MV-4-11 (cell line): ENCODE measurements at regions not wholly inside any gene's neighbourhood (a gene's known extent, or its start where the extent isn't known, plus 50 kb on each side); places are given as distances from the start of the nearest gene placed in this dataset.

ENCODE experiments used
- DNase-seq: peaks from one replicate; lab custom pipeline; 2025; lab: John Stamatoyannopoulos, UW

DNA sequence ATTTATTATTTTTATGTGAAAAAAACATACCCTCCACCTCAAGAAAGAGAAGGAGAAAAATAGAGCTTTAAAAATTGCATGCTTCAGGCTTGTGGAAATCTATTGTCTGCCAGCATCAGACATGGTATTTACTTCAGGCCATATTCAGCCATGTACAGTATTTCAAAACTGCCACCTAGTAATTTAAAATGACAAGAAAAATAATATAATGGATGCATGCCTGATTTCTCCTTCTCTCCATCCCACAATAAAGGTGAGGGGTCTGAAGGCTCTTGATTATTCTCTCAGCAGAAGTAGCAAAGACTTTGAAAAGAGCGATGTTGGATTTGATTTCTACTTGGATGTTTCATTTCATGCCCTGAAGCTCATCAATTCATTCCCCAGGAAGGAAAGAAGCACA is 250.7 kb downstream of the TBC1D4 start:
- no peak for DNase-seq

DNA sequence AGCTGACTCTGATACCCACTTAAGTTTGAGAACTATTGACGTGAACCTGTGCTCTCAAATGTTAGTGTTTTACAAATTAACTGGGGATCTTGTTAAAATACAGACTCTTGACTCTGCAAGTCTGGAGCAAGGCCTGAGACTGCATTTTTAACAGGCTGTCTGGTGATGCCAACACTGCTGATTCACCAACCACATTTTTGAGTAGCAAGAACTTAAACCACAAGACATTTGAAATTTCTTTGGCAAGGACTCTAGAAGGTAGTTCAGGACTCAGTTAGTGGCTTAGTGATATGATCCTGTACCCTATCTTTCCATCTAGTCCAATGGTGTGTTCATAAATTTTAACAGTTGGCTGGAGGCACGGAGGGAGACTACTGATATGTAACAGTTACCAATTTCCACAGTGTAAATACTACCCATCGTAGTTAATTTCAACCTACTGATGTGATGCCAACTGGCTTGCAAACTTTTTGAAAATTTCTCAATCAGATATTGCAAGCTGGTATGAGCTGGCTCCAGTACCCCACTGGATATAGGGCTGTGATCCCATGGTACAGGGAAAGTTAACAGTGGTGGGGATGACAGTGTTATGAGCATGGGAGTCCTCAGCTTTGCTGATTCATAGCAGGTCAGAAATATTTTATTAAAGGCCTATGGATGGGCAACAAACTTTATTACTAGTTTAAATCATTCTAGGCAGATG is 255.1 kb downstream of the TBC1D4 start:
- peak; percentile 62 for DNase-seq

GRCh38 chr13:75226092-75226491 is 255.9 kb downstream of the TBC1D4 start:
- no peak for DNase-seq

DNA sequence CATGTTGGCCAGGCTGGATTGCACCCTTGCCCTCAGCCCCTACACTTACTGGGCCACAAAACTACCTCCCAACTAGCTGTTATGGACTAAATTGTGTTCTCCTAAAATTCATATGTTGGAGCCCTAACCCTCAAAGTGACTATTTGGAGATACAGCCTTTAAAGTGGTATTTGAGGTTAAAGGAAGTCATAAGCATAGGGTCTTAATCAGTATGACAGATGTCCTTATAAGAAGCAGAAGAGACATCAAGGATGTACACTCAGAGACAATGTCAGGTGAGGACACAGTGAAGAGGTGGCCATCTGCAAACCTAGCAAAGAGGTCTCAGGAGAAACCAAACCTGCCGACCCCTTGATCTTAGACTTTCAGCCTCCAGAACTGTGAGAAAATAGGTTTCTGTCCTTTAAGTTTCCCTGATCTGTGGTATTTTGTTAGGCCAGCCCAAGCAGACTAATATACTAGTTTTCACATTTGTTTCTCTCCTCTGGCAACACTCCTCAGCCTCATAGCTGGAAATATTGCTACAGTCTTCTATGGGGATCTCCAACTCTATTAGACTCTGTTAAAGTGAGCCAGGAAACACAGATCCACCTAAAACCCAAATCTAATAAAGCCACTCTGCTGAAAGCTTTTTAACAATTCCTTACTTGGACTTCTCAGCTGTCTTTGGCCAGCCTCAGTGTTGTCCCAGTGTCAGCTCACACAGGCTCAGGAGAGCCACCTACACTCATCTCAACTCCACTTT is 256.5 kb downstream of the TBC1D4 start:
- DNase-seq = no peak

DNA sequence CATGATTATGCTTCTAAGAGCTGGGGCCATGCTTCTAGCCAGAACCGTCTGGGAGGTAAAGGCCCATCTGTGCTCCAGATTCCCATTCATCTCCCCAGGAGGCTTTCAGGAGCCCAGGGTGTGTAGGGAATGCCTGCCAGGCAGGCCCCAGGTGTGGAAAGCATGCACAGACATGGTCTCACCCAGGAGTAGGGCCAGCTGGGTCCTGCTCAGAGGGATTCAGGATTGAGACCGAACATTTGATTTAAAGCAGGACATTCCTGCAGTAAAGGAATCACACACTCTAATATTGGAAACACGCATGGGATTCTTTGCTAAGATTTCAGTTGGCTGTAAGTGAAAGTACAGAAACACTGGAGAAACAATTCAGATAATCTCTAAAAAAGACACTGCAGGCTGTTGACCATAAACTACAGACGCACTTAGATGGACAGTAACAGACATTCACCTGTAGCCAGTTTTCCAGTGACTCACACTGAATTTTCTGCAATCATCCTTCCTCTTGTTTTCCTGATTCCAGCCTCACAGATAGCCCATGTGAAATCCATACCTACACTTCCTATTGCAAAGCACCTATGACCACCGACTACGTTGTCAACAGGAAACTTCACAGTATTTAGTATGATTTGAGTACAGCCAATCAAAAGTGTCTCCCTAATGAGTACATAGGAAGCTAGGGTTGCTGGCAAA is 257.8 kb downstream of the TBC1D4 start:
- DNase-seq = no peak

GRCh38 chr13:75222031-75222430 is 259.9 kb downstream of the TBC1D4 start:
- DNase-seq = peak; percentile 43

- no peak for DNase-seq
These were observed 261.1 kb downstream of the TBC1D4 start for GRCh38 chr13:75220861-75221260.

DNA sequence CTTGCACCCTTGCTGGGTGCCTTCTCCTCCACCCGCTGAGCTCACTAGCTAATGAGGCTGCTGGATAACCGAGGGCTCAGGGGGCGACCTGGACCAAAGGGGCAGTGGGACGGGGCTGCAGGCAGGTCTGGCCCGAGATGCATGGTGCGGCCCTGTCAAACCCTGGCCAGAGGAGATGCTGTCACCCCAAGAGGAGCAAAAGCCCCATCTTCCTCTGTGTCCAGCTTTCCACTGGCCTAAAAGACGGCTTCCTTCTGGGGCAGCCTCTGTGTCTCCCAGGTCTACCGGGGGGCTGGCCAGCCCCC is 261.8 kb downstream of the TBC1D4 start:
- no peak for DNase-seq

- peak; percentile 8 for DNase-seq
These were observed 262.3 kb downstream of the TBC1D4 start for GRCh38 chr13:75219479-75220237.

- no peak for DNase-seq
These were observed 264.0 kb downstream of the TBC1D4 start for GRCh38 chr13:75217949-75218348.

DNA sequence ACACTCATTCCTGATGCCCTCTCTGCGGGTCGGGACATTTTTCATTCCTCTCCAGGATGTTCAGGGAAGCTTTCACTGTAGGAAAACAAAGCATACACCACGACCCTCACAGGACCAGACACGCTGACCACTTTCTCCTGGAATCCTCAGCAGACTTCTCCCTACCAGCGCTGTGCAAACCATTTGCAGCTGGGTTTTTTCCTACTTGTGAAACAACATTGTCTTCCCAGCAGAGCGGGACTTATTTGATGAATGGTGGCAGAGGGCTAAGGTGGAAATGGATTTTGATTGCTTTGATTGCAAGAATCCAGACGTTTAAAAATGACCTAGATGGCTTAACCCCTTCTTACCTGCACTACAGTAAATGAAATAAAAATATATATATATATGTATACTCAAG is 265.9 kb downstream of the TBC1D4 start:
- DNase-seq = no peak

- no peak for DNase-seq
These were observed 267.1 kb downstream of the TBC1D4 start for GRCh38 chr13:75214846-75215245.

DNA sequence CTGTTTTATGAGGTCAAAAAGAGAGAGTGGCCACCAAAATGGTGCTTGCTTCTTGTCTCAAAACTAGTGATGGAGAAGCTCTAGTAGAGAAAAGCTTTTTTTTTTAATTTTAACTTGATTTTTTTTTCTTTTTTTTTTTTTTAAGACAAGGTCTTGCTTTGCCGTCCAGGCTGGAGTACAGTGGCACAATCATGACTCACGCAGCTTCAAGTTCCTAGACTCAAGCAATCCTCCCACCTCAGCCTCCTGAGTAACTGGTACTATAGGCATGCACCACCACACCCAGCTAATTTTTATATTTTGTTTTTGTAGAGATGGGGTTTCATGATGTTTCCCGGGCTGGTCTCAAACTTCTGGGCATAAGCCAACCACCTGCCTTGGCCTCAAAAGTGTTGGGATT is 279.0 kb downstream of the TBC1D4 start:
- no peak for DNase-seq

DNA sequence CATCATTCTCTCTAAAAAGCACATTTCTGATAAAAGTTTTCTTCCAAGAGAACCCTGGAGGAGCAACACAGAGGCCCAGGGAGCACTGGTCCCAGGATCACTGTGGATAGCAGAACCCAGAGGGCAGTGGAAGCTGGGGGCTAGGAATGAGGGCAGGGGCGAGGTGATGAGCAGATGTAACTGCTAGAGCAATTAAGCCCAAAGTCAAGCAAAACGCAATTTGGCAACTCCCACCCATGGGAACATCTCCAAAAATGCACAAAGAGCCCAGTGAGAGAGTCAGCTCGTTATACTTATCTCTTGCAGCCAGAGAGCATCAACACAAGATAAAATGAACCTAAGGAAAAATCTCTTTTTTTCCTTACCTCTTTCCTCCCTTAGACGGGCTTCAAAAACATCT is 284.2 kb downstream of the TBC1D4 start:
- no peak for DNase-seq

DNA sequence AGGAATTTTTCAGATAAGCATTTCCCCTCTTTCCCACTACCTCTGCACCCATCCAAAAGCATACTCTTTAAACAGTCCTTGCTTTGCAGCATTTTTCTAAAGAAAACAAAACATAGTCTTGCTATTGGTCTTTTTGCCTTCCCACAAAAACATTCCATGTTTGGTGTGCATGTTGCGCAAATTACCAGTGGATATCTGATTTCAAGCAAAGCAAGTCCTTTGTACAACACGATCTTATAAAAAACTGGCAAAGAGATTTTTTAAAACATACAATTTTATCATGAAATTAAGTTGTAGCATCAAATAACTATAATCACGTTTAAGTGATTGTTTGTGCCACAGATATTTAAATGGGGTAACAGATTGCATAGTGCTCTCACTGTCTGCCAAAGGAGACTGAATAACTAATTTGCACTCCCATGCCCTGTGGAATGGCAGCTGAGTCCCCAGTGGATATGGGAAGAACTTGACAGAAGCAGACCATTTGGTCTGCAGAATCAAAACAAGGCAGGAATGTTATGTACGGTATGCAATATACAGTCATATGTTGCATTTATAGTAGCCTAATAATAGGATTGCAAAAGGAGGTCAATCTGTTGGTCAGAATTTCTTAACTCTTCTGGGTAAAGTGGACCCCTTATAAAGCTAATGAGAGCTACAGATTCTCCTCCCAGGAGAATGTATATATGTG is 285.7 kb downstream of the TBC1D4 start:
- DNase-seq = no peak

GRCh38 chr13:75195495-75196146 is 286.3 kb downstream of the TBC1D4 start:
- no peak for DNase-seq

- DNase-seq = no peak
These were observed 287.1 kb downstream of the TBC1D4 start for GRCh38 chr13:75194717-75195462.

DNA sequence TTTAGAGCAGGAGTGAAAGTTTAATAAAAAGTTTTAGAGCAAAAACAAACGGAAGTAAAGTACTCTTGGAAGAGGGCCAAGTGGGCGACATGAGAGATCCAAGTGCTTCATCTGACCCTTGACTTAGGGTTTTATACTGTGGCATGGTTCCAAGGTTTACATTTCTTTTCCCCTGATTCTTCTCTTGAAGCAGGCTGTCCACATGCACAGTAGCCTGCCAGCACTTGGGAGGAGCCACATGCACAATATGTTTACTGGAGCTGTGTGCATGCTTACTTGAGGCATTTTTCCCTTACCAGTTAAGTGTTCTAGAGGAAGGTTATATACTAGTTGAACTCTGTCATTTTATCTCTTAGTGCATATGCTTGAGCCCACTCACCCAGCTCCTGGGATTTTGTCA is 295.6 kb downstream of the TBC1D4 start:
- no peak for DNase-seq

GRCh38 chr13:75181906-75182305 is 300.1 kb downstream of the TBC1D4 start:
- DNase-seq = no peak

GRCh38 chr13:75180805-75181455 is 301.0 kb downstream of the TBC1D4 start:
- no peak for DNase-seq
